ENCODE measurements at regions not wholly inside any gene's neighbourhood (a gene's known extent, or its start where the extent isn't known, plus 50 kb on each side); places are given as distances from the start of the nearest gene placed in this dataset.
A peak's percentile ranks its signal among the peaks of the same experiment; 100 is the strongest.

GRCh38 chr2:181354626-181355025 lies 102.6 kb upstream of the ITGA4 start:
- DNase-seq, result peak; percentile 80

DNA sequence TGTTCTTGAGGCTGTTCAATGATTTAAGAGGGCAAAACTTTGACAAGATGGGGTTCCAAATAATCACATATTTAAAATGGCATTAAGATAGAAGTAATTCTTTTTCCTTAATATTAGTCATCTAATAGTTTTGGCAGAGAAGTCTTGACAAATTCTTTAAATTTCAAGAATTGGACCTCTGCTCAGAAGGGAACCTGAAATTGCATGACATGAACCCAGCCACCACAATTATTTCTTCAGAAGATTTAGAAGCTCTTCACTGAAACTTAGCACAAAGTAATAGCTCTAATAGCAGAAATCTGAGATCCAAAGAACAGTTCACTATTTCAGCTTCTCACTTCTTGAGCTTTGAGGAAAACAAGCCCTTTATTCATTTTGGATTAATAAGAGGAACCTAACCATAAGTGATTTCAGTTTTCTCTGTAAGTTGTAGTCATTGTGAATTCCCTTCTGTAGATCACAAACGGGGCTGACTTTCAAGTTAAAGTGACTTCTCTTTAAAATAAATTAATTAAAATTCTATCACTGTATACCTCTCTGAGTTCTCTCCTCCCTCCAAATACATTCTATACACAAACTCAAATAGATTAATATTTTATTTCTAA lies 100.6 kb upstream of the ITGA4 start:
- no peak for DNase-seq

DNA sequence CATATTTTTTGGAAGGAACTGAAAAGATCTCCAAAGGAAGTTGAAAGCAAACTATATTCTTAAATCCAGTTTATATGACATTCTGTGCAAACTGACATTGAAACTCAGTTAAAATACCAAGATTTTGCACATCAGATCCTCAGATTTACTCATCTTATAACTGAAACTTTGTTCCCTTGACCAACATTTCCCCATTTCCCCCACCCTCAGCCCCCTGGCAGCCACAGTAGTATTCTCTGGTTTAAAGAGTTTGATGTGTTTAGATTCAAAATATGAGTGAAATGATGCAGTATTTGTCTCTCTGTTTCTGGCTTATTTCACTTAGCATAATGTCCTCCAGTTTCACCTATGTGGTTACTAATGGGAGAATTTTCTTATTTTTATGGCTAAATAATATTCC lies 99.2 kb upstream of the ITGA4 start:
- no peak for DNase-seq

GRCh38 chr2:181362561-181362960 lies 94.6 kb upstream of the ITGA4 start:
- no peak for DNase-seq

GRCh38 chr2:181363164-181363563 lies 94.0 kb upstream of the ITGA4 start:
- DNase-seq, result no peak

GRCh38 chr2:181364492-181365170 lies 92.6 kb upstream of the ITGA4 start:
- peak; percentile 89 for DNase-seq

GRCh38 chr2:181366675-181367175 lies 90.5 kb upstream of the ITGA4 start:
- no peak for DNase-seq

DNA sequence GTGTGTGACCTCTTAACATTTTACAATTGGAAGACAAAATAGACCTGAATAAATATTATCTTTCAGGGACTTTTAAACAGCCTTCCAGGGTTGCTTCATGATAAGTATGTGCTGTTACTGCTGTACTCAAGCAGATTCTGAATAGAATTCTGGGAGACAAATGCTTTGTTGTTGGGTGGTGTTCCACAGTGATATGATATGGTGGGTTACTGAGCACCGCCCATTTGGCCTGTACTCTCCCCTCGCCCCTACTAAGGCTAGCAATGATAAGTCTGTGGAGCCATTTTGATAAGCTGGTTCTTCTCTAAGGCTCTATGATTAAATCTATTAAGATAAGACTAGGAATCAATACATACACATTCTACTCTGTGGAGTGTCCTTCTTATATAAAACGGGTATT lies 89.8 kb upstream of the ITGA4 start:
- DNase-seq, result no peak

- DNase-seq, result no peak
Observed at GRCh38 chr2:181367906-181368435, 89.2 kb upstream of the ITGA4 start.

DNA sequence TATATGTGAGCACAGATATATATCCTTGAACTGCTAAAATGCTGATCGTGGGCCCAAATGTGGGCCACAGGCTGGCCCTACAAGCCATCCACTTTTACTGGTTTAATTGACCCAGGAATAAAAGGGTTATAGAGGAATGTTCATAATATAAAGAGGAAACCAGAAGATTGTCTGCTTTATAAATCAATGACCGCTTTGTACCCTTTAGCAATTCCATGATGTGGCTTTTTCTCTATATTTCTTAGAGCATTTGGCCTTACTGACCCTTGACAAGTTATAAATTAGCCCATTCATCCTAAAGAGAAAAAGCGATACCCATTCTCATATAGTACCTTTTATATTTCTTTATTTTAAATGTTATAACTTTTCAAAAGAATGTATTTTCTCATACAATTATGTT lies 87.1 kb upstream of the ITGA4 start:
- no peak for DNase-seq

GRCh38 chr2:181371195-181371594 lies 86.0 kb upstream of the ITGA4 start:
- no peak for DNase-seq

DNA sequence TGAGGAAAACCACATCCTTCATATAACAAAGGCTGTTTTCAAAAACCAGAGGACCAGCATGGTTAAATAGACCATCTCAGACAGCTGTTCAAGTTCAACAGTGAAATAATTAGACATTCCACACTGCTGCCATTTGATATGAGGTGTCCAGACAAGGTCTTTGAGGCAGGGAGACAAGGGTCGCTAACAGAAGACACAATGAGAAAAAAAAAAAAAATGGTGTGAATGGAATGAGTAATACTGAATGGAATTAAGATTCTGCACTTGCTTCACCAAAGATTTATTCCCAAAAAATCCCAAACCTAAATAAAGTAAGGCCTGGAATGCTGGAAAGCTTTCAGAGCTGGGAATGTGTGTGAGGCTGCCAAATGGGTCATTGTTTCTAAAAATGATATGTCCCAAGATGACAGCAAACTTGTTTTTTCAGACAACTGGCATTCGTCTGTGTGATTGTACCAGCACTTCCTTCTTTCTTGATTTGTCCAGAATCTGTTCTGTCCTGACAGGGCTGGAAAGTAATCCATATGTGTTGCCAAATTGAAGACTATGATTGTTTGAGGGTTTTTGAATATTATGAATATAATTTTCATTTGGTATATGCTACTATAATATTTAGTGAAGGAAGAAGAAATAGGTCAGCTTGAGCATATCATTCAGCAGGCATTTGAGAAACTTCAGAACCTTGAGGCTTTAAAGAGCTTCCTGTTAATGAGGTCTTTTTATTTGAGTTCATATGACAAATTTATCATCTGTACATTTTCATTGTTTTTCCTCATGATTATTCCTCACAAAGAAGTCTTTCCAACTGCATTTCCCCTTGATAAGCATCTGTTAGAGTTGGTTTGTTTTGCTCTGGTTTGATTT lies 85.2 kb upstream of the ITGA4 start:
- DNase-seq, result peak; percentile 51

GRCh38 chr2:181372646-181373040 lies 84.5 kb upstream of the ITGA4 start:
- no peak for DNase-seq

- DNase-seq, result no peak
Observed at GRCh38 chr2:181374781-181375675, 82.2 kb upstream of the ITGA4 start.

DNA sequence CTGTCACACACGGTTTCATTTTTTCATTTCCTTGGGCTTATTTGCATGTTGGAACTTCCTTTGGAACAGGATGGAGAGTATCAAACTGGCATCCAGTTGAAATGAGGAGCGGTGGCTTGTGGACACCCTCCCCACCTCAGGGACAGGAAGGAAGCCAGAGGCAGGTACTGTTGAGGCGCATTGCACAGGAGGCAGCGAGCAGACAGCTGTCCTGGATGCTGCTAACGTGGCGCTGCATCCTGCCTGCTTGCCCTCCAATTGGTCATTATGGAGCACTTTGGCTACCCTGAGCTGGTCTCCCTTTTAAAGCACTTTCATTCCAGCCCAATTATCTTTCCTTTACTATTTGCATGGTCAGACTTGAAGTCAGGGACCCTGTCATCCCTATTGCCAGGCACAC lies 80.7 kb upstream of the ITGA4 start:
- DNase-seq, result no peak

DNA sequence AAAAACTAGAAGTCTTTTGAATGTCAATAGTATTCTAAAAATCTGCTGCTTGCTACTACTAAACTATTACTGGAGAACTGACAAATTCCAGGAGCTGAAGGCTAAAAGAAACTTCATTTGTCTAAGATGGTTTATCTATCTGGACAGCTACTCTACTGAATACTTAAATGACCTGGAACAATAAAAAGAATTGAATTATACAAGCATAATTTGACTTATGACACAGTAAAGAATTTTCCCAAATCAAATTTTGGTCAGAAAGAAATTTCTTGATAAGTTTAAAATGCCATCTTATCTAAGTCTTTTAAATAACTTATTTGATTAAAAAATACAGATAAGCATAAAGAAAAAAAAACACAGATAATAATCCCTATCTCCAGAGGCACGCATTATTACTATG lies 80.2 kb upstream of the ITGA4 start:
- DNase-seq, result no peak

DNA sequence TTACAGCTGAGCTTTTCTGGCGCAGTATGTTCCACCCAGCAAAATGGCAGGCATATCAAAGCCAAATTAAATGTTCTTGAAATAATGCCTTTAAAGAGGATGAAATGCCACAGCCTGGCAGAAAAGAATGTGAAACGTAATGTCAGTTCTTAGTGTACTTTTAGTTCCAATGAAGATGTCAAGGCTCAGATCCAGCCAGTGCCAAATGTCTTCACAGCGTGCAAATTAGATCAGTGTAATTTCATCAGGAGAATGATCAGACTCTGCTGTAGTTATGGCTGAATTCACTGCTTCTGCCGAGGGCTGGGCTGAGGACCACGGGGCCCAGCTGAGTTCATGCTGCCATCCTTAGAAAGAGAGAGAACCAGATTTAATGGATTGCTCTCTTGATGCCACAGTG lies 78.7 kb upstream of the ITGA4 start:
- DNase-seq, result no peak

DNA sequence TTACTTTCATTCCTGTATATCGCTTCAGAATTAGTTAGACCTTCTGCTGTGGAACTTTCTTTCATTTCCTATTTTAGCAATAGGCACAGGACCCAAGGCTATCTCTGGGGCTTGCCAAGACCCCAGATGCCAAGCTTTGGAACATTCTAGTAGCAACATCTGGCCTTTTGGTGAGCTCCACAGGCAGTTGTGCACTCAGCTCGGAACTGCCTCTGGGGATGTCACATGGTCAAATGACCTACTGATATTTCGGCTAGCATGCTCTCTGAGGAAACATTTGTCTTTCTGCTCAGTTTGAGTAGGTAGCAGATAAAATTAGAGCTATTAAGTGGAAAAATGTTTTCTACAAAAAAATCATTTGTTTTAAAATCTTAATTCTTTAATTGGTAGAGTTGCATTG lies 76.6 kb upstream of the ITGA4 start:
- DNase-seq, result no peak

- no peak for DNase-seq
Observed at GRCh38 chr2:181384923-181385322, 72.3 kb upstream of the ITGA4 start.

GRCh38 chr2:181389524-181389923 lies 67.7 kb upstream of the ITGA4 start:
- DNase-seq, result no peak

- peak; percentile 56 for DNase-seq
Observed at GRCh38 chr2:181393472-181393871, 63.7 kb upstream of the ITGA4 start.

GRCh38 chr2:181394741-181395437 lies 62.3 kb upstream of the ITGA4 start:
- DNase-seq, result no peak
